ENCODE measurements at regions not wholly inside any gene's neighbourhood (a gene's known extent, or its start where the extent isn't known, plus 50 kb on each side); places are given as distances from the start of the nearest gene placed in this dataset.

DNA sequence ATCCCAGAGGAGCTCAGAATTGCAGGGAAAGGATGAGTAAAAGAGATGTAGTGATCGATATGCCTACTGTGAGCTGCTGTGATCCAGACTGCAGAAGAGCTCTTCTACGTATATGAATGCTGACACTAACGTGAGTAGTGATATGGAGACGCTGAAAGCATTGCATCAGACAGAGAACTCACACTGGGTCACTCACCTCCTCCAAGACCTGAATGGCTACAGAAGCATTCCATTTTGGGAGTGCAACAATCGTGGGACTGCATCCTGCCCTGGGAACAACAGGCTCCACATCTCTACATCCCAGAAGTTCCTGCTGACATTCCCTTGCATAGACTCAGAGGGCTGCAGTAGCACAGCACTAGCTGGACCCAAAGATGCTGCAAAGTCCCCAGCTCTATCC lies 755.9 kb upstream of the MEF2C start:
- TF ChIP-seq, protein P1, sequence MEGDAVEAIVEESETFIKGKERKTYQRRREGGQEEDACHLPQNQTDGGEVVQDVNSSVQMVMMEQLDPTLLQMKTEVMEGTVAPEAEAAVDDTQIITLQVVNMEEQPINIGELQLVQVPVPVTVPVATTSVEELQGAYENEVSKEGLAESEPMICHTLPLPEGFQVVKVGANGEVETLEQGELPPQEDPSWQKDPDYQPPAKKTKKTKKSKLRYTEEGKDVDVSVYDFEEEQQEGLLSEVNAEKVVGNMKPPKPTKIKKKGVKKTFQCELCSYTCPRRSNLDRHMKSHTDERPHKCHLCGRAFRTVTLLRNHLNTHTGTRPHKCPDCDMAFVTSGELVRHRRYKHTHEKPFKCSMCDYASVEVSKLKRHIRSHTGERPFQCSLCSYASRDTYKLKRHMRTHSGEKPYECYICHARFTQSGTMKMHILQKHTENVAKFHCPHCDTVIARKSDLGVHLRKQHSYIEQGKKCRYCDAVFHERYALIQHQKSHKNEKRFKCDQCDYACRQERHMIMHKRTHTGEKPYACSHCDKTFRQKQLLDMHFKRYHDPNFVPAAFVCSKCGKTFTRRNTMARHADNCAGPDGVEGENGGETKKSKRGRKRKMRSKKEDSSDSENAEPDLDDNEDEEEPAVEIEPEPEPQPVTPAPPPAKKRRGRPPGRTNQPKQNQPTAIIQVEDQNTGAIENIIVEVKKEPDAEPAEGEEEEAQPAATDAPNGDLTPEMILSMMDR (IDR thresholded peaks at IDR 0.05), result no peak
- TF ChIP-seq EP300 (IDR thresholded peaks at IDR 0.05), result no peak
